22Rv1 (cell line): ENCODE measurements at regions not wholly inside any gene's neighbourhood (a gene's known extent, or its start where the extent isn't known, plus 50 kb on each side); places are given as distances from the start of the nearest gene placed in this dataset.

Experiments
- H3K27ac ChIP-seq: fragments of 450-650 bp; 2 replicates; pipeline ENCODE4 v1.5.1; 2017
- CTCF ChIP-seq: fragments of 450-650 bp; IDR thresholded peaks from 2 replicates; pipeline ENCODE4 v1.5.1; 2017; ENCODE audit warnings: mild to moderate bottlenecking
- ZFX ChIP-seq: fragments of 450-650 bp; IDR thresholded peaks from 2 replicates; pipeline ENCODE4 v1.6.1; 2017; ENCODE audit warnings: antibody characterized with exemption, borderline replicate concordance

- TF ChIP-seq ZFX (no peak), CTCF (no peak)
- no peak overlapping the region for H3K27ac ChIP-seq
These were observed 1448.7 kb downstream of the UQCRFS1 start for GRCh38 chr19:27764186-27764804.

- no peak for TF ChIP-seq CTCF
- TF ChIP-seq ZFX: no peak
- no peak overlapping the region for H3K27ac ChIP-seq
These were observed 1450.0 kb downstream of the UQCRFS1 start for GRCh38 chr19:27762933-27763332.

- H3K27ac ChIP-seq: no peak overlapping the region
- TF ChIP-seq ZFX (no peak), CTCF (no peak)
These were observed 1453.1 kb downstream of the UQCRFS1 start for GRCh38 chr19:27759896-27760295.

- TF ChIP-seq ZFX (no peak), CTCF (no peak)
- H3K27ac ChIP-seq: no peak overlapping the region
These were observed 1454.1 kb downstream of the UQCRFS1 start for GRCh38 chr19:27758626-27759505.

GRCh38 chr19:27754700-27755099 is 1458.3 kb downstream of the UQCRFS1 start:
- no peak overlapping the region for H3K27ac ChIP-seq
- TF ChIP-seq CTCF (no peak), ZFX (no peak)

- TF ChIP-seq ZFX (no peak), CTCF (no peak)
These were observed 1459.3 kb downstream of the UQCRFS1 start for GRCh38 chr19:27753622-27754021.

More at GRCh38 chr19:27753622-27754021, 1459.3 kb downstream of the UQCRFS1 start:
- H3K27ac ChIP-seq: no peak overlapping the region
